ENCODE measurements at regions not wholly inside any gene's neighbourhood (a gene's known extent, or its start where the extent isn't known, plus 50 kb on each side); places are given as distances from the start of the nearest gene placed in this dataset.
A peak's percentile ranks its signal among the peaks of the same experiment; 100 is the strongest.

DNA sequence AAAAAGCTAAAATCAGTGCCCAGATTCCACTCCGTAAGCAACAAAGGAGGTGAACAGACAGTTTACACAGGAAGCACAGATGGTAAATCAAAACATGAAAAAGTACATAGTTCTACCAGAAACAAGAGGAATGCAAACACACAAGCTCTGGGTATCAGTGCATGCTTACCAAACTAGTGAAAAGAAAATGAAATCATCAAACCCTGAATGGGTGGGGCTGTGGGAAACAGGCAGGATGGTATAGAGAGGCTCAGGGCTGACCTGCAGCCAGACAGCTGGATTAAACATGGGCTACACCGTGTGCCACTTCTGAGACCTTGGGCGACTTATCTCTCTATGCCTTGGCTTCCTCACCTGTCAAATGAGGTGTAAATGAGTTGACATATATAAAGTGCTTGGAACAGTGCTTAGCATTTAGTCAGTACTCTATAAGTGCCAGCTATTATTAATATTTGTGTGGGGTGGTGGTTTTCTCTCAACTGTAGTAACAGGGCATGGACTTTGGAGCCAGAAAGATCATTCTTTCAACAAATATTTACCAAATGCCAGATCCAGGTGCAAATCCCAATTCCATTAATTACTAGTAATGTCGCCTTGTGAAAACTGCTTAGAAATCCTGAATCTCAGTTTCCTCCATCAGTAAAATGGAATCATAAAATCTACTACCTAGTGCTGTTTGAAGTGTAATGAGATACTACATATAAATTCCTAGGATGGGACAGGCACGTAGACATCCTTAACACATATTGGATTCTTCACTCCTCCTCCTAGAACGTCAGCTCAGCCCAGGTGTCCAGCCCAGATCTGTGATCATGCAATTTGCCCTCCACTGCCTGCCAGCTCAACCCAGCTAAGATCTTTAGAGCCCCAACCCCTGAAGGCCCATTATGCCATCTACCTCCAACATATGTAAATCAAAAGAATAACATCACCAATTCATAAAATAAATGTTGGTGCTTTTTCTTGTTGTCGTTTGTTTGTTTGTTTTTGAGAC lies 55.5 kb upstream of the SMAD3 start:
- no peaks in the 10 kb centered on the region for H3K27me3 ChIP-seq (replicated peaks; ENCODE audit: control insufficient read depth, insufficient read depth, low read length)
- no peak for DNase-seq
- H3K4me1 ChIP-seq = peaks cover 17% of the 10 kb centered on the region
- TF ChIP-seq, protein P1, sequence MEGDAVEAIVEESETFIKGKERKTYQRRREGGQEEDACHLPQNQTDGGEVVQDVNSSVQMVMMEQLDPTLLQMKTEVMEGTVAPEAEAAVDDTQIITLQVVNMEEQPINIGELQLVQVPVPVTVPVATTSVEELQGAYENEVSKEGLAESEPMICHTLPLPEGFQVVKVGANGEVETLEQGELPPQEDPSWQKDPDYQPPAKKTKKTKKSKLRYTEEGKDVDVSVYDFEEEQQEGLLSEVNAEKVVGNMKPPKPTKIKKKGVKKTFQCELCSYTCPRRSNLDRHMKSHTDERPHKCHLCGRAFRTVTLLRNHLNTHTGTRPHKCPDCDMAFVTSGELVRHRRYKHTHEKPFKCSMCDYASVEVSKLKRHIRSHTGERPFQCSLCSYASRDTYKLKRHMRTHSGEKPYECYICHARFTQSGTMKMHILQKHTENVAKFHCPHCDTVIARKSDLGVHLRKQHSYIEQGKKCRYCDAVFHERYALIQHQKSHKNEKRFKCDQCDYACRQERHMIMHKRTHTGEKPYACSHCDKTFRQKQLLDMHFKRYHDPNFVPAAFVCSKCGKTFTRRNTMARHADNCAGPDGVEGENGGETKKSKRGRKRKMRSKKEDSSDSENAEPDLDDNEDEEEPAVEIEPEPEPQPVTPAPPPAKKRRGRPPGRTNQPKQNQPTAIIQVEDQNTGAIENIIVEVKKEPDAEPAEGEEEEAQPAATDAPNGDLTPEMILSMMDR (IDR thresholded peaks at IDR 0.05; ENCODE audit: insufficient read depth in 1 of 2, low read depth in 1 of 2, low read length in 1 of 2, severe bottlenecking in 1 of 2, unreplicated experiment in 1 of 2) = no peak
- Mint-ChIP-seq H3K4me1 (ENCODE audit: low read depth, unreplicated experiment) (peaks cover 13% of the 10 kb centered on the region), H3K36me3 (ENCODE audit: insufficient read depth, unreplicated experiment) (no peaks in the 10 kb centered on the region), H3K4me3 (ENCODE audit: unreplicated experiment) (no peak overlapping the region), H3K27ac (ENCODE audit: unreplicated experiment) (no peak overlapping the region), H3K27me3 (ENCODE audit: insufficient read depth, unreplicated experiment) (no peaks in the 10 kb centered on the region), H3K9me3 (ENCODE audit: unreplicated experiment) (no peaks in the 10 kb centered on the region)
- CTCF ChIA-PET = no interaction called here
- no peaks in the 10 kb centered on the region for H3K9me3 ChIP-seq
- POLR2A ChIA-PET = no interaction called here
- no TSS peak for BruUV-seq (replicated peaks)
- H3K4me3 ChIP-seq (ENCODE audit: low read depth, low read length) = no peak overlapping the region
- H3K36me3 ChIP-seq (ENCODE audit: control insufficient read depth, insufficient read depth, low read length) = no peaks in the 10 kb centered on the region
- intact Hi-C loops (cut with micrococcal nuclease; ENCODE audit: unreplicated experiment) = no loop called here

DNA sequence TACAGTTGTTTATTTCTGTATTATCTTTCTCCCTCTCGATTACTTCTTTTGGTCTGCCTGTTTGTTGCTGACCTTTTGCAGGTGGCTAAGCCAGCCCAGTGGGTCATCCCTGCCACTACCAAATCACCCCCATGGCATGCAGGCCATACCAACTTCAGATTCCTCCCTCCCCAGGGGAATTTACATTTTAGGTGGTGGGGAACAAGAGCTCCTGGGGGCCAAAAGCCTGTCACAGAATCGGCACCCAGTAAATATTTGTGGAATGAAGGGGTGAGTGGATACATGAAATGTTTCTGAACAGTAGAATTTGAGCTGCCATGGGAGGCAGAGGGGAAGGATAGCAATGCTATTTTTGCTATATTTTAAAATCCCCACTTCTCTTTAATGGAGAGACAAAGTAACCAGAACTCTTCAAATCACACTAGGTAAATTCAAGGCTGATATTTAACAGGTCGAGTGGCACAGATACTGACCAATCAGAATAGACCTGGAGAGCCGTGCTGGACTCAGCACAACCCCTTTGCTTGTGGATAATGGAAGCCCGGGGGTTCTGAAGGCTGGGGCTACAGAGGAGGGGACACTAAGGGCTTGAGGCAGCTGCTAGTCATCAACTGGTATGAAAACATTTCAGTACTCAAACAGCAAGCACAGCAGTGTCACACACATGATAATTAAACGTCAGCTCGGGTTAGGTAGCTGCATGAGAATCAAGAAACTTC lies 54.3 kb upstream of the SMAD3 start:
- BruUV-seq (replicated peaks) = no TSS peak
- H3K27me3 Mint-ChIP-seq (ENCODE audit: insufficient read depth, unreplicated experiment) = no peaks in the 10 kb centered on the region
- Histone ChIP-seq H3K36me3 (ENCODE audit: control insufficient read depth, insufficient read depth, low read length) (no peaks in the 10 kb centered on the region), H3K4me3 (ENCODE audit: low read depth, low read length) (no peak overlapping the region), H3K27me3 (replicated peaks; ENCODE audit: control insufficient read depth, insufficient read depth, low read length) (no peaks in the 10 kb centered on the region), H3K4me1 (peaks cover 17% of the 10 kb centered on the region), H3K9me3 (no peaks in the 10 kb centered on the region)
- H3K27ac Mint-ChIP-seq (ENCODE audit: unreplicated experiment) = peak overlapping the region; percentile 48
- no peak for DNase-seq
- TF ChIP-seq, protein P1 (IDR thresholded peaks at IDR 0.05; ENCODE audit: insufficient read depth in 1 of 2, low read depth in 1 of 2, low read length in 1 of 2, severe bottlenecking in 1 of 2, unreplicated experiment in 1 of 2) = no peak
- ChIA-PET CTCF (interaction anchor here (1.0 kb wide), 1 partner anchor 24 kb away, joined by 3 read pairs; no protein-coding TSS in a partner anchor), POLR2A (no interaction called here)
- no peak overlapping the region for H3K4me3 Mint-ChIP-seq (ENCODE audit: unreplicated experiment)
- H3K4me1 Mint-ChIP-seq (ENCODE audit: low read depth, unreplicated experiment) = peaks cover 13% of the 10 kb centered on the region
- no peaks in the 10 kb centered on the region for H3K36me3 Mint-ChIP-seq (ENCODE audit: insufficient read depth, unreplicated experiment)
- intact Hi-C loops (cut with micrococcal nuclease; ENCODE audit: unreplicated experiment) = no loop called here
- H3K9me3 Mint-ChIP-seq (ENCODE audit: unreplicated experiment) = no peaks in the 10 kb centered on the region

- H3K36me3 Mint-ChIP-seq (ENCODE audit: insufficient read depth, unreplicated experiment) = no peaks in the 10 kb centered on the region
- H3K9me3 Mint-ChIP-seq (ENCODE audit: unreplicated experiment) = no peaks in the 10 kb centered on the region
- H3K9me3 ChIP-seq = no peaks in the 10 kb centered on the region
- no peak overlapping the region for H3K27ac Mint-ChIP-seq (ENCODE audit: unreplicated experiment)
- no peak overlapping the region for H3K4me3 ChIP-seq (ENCODE audit: low read depth, low read length)
- TF ChIP-seq, protein P1 (IDR thresholded peaks at IDR 0.05; ENCODE audit: insufficient read depth in 1 of 2, low read depth in 1 of 2, low read length in 1 of 2, severe bottlenecking in 1 of 2, unreplicated experiment in 1 of 2) = no peak
- no peaks in the 10 kb centered on the region for H3K27me3 ChIP-seq (replicated peaks; ENCODE audit: control insufficient read depth, insufficient read depth, low read length)
- peaks cover 13% of the 10 kb centered on the region for H3K4me1 Mint-ChIP-seq (ENCODE audit: low read depth, unreplicated experiment)
- CTCF ChIA-PET = interaction anchor here (1.0 kb wide), 1 partner anchor 25 kb away, joined by 3 read pairs; no protein-coding TSS in a partner anchor
- no peak for DNase-seq
- POLR2A ChIA-PET = no interaction called here
- intact Hi-C loops (cut with micrococcal nuclease; ENCODE audit: unreplicated experiment) = no loop called here
- no peaks in the 10 kb centered on the region for H3K27me3 Mint-ChIP-seq (ENCODE audit: insufficient read depth, unreplicated experiment)
- BruUV-seq (replicated peaks) = no TSS peak
- peaks cover 17% of the 10 kb centered on the region for H3K4me1 ChIP-seq
- no peak overlapping the region for H3K4me3 Mint-ChIP-seq (ENCODE audit: unreplicated experiment)
- no peaks in the 10 kb centered on the region for H3K36me3 ChIP-seq (ENCODE audit: control insufficient read depth, insufficient read depth, low read length)
These were observed 53.8 kb upstream of the SMAD3 start for GRCh38 chr15:67011617-67012005.

All from Caco-2 (cell line).